GM13977 (cell line): ENCODE measurements at regions not wholly inside any gene's neighbourhood (a gene's known extent, or its start where the extent isn't known, plus 50 kb on each side); places are given as distances from the start of the nearest gene placed in this dataset.

Source experiments
- DNase-seq: peaks from one replicate; pipeline ENCODE4 v3.0.0; 2012; ENCODE audit warnings: low spot score
- CTCF ChIP-seq: IDR thresholded peaks from 2 replicates; pipeline ENCODE4 v1.5.1; 2012; ENCODE audit warnings: mild to moderate bottlenecking, control low read depth; ENCODE audit not compliant: insufficient read depth; ENCODE audit errors: extremely low read depth, missing control alignments
- in situ Hi-C: fragments of 300-500 bp; cut with MboI; formaldehyde crosslinking; loops from one replicate; pipeline ENCODE4 v1.12.0; 2022; ENCODE audit warnings: low sequenced_read_pairs, low pct_unique_long_range_greater_than_20kb, mixed read lengths, inconsistent platforms; ENCODE audit not compliant: unreplicated experiment

GRCh38 chr7:1343551-1343950 is 110.9 kb downstream of the UNCX start:
- TF ChIP-seq CTCF, result no peak
- in situ Hi-C loops, result no loop called here

GRCh38 chr7:1344421-1344820 is 111.7 kb downstream of the UNCX start:
- no peak for DNase-seq
- in situ Hi-C loops, result no loop called here
- no peak for TF ChIP-seq CTCF

More at GRCh38 chr7:1343551-1343950, 110.9 kb downstream of the UNCX start:
- DNase-seq, result no peak

- in situ Hi-C loops, result no loop called here
- TF ChIP-seq CTCF, result no peak
- DNase-seq, result no peak
These were observed 112.5 kb downstream of the UNCX start for GRCh38 chr7:1344981-1345701.

- in situ Hi-C loops, result no loop called here
- no peak for DNase-seq
- TF ChIP-seq CTCF, result no peak
These were observed 113.2 kb downstream of the MICALL2 start for GRCh38 chr7:1345796-1346755.

GRCh38 chr7:1346851-1347250 is 112.4 kb downstream of the MICALL2 start:
- DNase-seq, result no peak
- in situ Hi-C loops, result no loop called here
- TF ChIP-seq CTCF, result no peak

- in situ Hi-C loops, result no loop called here
- DNase-seq, result no peak
- no peak for TF ChIP-seq CTCF
These were observed 111.0 kb downstream of the MICALL2 start for GRCh38 chr7:1348096-1348822.
